ENCODE measurements at regions not wholly inside any gene's neighbourhood (a gene's known extent, or its start where the extent isn't known, plus 50 kb on each side); places are given as distances from the start of the nearest gene placed in this dataset.
A peak's percentile ranks its signal among the peaks of the same experiment; 100 is the strongest.

DNA sequence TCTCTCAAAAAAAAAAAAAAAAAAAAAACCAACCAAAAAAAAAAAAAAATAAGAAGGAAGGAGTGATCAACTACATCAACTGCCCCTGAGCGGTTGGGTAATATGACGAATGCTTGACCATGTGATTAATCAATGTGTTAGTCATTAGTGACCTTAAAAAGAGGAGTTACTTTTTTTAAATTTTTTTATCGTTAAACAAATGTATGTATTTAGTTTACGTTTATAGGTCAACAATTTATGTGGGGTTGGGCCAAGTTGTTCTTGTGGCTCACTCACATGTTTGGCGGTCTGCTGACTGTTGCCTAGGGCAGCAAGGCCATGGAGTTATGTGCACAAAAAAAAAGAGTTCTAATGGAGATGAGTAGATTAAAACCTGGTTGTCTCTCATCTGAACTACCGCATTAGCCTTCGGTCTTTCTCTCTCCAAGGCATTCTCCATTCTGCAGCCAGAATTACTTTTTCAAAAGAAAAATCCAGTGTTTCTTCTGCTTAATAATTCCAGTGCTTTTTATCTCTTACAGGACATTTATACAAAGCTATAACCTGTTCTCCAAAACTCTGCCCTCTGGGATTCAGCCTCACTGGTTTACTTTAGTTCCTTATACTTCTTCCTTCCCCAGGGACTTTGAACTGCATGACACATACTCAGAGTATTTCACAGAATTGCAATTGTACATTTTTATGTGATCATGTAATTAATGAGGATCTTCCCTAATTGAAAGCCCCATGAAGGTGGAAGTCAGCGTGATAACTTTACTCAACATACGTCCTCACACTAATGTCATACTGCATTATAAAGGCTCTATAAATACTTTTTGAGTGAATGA lies 505.5 kb downstream of the ANKRD50 start:
- H3K4me3 ChIP-seq (replicated peaks in 1 of 2; ENCODE audit: low read depth in 2 of 2, low read length in 2 of 2), result no peak overlapping the region
- DNase-seq (ENCODE audit: low read depth in 2 of 2), result peak; percentile 41 to 87
- no peak for TF ChIP-seq CTCF (IDR thresholded peaks at IDR 0.05; ENCODE audit: low read depth, low read length)

GRCh38 chr4:124209211-124209610 lies 503.3 kb downstream of the ANKRD50 start:
- TF ChIP-seq CTCF (IDR thresholded peaks at IDR 0.05; ENCODE audit: low read depth, low read length), result no peak
- no peak for DNase-seq (ENCODE audit: low read depth in 2 of 2)
- H3K4me3 ChIP-seq (replicated peaks in 1 of 2; ENCODE audit: low read depth in 2 of 2, low read length in 2 of 2), result no peak overlapping the region

DNA sequence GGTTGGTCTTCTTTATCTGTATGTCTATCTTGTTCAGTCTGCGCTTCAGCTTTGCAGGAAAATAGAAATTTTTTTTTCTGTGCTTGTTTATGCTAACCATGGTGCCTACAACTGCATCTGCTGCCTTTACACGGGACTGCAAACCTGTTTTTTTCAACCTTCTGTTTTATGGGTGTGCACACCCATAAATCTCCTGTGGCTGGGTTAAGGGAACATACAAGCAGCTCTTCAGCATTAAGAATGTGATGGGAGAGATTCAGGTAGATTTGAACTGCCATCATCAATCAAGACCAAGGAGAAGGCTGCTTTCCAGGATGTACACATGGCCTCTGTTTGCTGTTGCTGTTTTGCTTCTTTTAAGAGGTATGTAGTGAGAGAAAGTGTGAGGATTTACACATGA lies 502.9 kb downstream of the ANKRD50 start:
- no peak overlapping the region for H3K4me3 ChIP-seq (replicated peaks in 1 of 2; ENCODE audit: low read depth in 2 of 2, low read length in 2 of 2)
- no peak for DNase-seq (ENCODE audit: low read depth in 2 of 2)
- TF ChIP-seq CTCF (IDR thresholded peaks at IDR 0.05; ENCODE audit: low read depth, low read length), result no peak

DNA sequence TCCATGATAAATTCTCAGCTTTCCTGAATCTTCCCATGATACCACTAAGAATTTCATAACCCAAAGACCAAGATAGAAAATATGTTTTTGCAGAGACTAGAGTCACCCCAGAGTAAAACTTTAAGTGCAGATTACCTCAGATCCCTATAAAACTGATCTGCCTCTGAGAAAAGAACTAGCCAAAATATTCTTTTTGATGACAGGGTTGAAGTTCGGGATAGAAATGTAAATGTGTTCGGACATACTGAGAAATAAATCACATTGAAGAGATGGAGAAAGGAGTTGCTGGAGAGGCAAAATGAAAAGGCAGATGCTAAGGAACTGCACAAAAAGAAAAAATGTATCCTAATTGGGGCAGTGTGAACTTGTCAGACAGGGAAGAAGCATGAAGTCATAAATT lies 501.8 kb downstream of the ANKRD50 start:
- DNase-seq (ENCODE audit: low read depth in 2 of 2), result no peak
- no peak overlapping the region for H3K4me3 ChIP-seq (replicated peaks in 1 of 2; ENCODE audit: low read depth in 2 of 2, low read length in 2 of 2)
- no peak for TF ChIP-seq CTCF (IDR thresholded peaks at IDR 0.05; ENCODE audit: low read depth, low read length)

- TF ChIP-seq CTCF (IDR thresholded peaks at IDR 0.05; ENCODE audit: low read depth, low read length), result no peak
- DNase-seq (ENCODE audit: low read depth in 2 of 2), result peak; percentile 59 to 76
- no peak overlapping the region for H3K4me3 ChIP-seq (replicated peaks in 1 of 2; ENCODE audit: low read depth in 2 of 2, low read length in 2 of 2)
Observed at GRCh38 chr4:124212815-124213630, 499.5 kb downstream of the ANKRD50 start.

DNA sequence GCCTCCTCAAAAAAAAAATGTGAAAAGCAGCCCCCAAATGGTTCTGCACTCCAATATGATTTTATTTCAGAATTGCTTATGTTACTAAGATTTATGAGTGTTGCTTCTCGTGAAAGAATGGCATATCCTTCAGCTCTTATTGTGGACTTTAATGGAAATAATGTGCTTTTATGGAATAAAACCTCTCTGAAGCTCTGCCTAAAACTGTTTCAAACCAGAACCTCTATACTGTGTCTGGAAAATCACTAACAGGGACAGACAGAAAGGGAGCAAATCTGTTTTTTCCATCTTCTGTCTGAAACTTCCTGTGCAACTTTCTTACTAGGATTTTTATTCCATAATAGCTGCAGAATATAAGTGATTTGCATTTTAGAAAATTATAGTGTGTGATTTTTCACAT lies 493.1 kb downstream of the ANKRD50 start:
- H3K4me3 ChIP-seq (replicated peaks in 1 of 2; ENCODE audit: low read depth in 2 of 2, low read length in 2 of 2), result no peak overlapping the region
- TF ChIP-seq CTCF (IDR thresholded peaks at IDR 0.05; ENCODE audit: low read depth, low read length), result no peak
- DNase-seq (ENCODE audit: low read depth in 2 of 2), result no peak
